ENCODE measurements at regions not wholly inside any gene's neighbourhood (a gene's known extent, or its start where the extent isn't known, plus 50 kb on each side); places are given as distances from the start of the nearest gene placed in this dataset.
A peak's percentile ranks its signal among the peaks of the same experiment; 100 is the strongest.

DNA sequence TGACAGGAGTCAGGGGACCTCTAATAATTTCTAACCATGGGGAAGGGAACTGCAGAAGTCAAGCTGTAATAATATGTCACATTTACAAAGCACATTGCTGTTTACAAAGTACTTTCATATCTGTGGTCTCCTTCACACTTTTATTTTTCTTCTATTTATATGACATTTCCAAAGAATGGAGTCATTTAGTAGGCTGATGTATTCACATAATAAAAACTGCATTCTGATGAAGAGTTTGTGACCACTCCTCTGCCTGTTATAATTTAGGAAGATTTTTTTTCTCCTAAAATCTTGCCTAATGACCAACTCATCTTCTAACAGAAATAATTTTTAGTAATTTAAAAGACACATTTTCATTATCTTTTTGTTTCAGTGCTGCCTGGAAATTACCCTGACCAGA is 272.2 kb upstream of the VEPH1 start:
- no peak for TF ChIP-seq ZFX (IDR thresholded peaks at IDR 0.05)
- TF ChIP-seq, protein P1, sequence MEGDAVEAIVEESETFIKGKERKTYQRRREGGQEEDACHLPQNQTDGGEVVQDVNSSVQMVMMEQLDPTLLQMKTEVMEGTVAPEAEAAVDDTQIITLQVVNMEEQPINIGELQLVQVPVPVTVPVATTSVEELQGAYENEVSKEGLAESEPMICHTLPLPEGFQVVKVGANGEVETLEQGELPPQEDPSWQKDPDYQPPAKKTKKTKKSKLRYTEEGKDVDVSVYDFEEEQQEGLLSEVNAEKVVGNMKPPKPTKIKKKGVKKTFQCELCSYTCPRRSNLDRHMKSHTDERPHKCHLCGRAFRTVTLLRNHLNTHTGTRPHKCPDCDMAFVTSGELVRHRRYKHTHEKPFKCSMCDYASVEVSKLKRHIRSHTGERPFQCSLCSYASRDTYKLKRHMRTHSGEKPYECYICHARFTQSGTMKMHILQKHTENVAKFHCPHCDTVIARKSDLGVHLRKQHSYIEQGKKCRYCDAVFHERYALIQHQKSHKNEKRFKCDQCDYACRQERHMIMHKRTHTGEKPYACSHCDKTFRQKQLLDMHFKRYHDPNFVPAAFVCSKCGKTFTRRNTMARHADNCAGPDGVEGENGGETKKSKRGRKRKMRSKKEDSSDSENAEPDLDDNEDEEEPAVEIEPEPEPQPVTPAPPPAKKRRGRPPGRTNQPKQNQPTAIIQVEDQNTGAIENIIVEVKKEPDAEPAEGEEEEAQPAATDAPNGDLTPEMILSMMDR (conservative IDR thresholded peaks at IDR 0.05) = no peak

DNA sequence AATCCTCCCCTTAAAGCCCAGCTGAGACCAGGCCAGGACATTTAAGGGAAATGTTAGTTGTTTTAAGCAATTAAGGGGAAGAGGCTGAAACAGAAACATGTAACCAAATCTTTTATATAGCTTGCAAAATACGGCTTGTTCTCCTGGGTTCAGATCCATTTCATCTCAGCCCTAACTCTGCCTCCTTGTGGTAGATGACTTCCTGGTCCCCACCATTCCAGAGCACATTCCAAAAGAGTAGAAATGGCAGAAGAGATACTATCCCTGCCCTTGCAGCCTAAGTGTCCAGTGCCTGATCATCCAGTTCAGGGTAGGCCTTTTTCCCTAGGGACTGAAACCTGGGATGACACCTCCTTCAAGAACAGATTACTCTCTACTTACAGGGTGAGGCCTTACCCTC is 266.2 kb upstream of the VEPH1 start:
- TF ChIP-seq ZFX (IDR thresholded peaks at IDR 0.05) = no peak
- TF ChIP-seq, protein P1 (conservative IDR thresholded peaks at IDR 0.05) = peak; percentile 23
- H3K27ac ChIP-seq = no peak overlapping the region; the same call in 1 of the 2 replicates

More for the DNA sequence above, 272.2 kb upstream of the VEPH1 start:
- no peak overlapping the region for H3K27ac ChIP-seq

DNA sequence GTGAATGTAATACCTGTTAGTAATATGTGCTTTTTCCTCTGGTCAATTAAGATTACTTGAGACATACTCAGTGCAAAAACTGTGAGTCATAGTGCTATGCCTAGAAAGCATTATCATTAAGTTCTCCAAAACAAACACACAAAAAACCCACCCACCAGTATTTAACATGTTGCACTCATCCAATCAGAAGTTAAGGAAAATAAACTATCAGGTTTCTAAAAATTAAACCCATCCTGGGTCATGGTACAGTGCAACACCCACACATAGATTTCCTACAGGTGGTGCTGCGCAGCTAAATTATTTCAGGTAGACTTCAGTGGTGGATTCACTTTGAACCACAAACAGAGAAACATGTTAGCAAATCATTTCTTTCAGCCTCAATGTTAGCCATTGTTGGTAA is 264.4 kb upstream of the VEPH1 start:
- no peak overlapping the region for H3K27ac ChIP-seq
- TF ChIP-seq, protein P1 (conservative IDR thresholded peaks at IDR 0.05) = peak; percentile 24
- TF ChIP-seq ZFX (IDR thresholded peaks at IDR 0.05) = no peak

DNA sequence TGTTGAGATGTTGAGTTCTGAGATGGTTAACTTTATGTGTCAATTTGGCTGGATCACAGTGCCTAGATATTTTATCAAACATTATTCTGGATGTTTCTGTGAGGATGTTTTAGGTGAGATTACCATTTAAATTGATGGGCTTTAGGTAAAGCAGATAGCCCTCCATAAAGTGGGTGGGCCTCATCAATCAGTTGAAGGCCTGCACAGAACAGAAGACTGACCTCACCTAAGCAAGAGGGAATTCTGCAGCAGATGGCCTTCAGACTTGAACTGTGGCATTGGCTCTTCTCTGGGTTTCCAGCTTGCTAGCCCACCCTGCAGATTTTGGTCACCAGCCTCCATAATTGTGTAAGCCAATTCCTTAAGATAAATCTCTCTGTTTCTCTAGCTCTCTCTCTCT is 260.4 kb upstream of the VEPH1 start:
- TF ChIP-seq, protein P1 (conservative IDR thresholded peaks at IDR 0.05) = no peak
- TF ChIP-seq ZFX (IDR thresholded peaks at IDR 0.05) = no peak
- H3K27ac ChIP-seq = no peak overlapping the region

DNA sequence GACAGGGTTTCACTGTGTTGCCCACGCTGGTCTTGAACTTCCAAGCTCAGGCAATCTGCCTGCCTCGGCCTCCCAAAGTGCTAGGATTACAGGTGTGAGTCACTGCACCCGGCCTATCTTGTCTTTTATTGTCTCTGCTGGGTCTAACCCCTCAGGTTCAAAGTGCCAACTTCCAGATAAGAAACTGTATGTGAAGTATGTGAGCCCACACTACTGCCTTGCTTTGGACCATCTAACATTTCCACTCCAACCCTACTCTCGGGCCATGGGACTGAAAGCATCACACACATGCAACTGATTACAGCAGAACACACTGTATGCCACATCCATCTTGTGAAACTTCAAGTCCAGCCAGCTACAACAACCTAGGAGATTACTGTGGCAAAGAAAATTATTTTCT is 256.1 kb upstream of the VEPH1 start:
- no peak overlapping the region for H3K27ac ChIP-seq
- TF ChIP-seq, protein P1 (conservative IDR thresholded peaks at IDR 0.05) = no peak
- TF ChIP-seq ZFX (IDR thresholded peaks at IDR 0.05) = no peak

DNA sequence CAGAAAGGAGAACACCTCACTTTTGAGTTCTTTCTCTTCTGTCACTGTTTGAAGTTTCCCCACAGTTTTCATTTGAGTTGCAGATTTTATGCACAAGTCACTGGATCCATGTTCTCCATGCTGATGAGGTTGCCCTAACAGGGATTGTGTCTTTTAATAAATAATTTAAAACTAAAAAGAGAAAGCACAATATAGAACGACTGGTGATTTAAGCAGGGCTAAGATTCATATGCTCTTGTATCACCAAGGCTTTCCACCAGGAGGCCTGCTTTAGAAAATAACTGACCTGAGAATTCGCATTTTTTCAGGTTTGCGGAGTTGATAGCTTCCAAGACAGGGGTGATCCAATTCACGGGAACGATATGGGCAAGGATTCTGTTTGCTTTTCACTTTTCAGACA is 252.0 kb upstream of the VEPH1 start:
- no peak overlapping the region for H3K27ac ChIP-seq
- TF ChIP-seq, protein P1 (conservative IDR thresholded peaks at IDR 0.05) = peak; percentile 42
- TF ChIP-seq ZFX (IDR thresholded peaks at IDR 0.05) = no peak

DNA sequence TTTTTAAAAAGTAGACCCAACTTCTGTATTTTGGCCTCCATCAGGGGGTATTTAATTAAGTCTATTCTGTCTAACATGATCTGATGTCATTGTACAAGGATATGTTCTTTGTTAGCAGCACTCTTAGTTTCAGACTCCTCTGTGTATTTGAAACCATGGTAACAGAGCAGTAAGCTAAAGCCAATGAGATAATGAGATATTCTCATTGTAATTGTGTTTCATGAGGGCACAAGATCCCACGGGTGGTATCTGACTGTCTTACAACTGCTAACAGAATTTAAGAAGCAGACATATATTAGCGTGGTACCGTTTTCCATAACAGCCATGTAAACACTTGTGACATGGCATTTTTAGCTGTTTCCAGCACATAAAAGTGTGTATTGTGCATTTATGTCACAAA is 251.2 kb upstream of the VEPH1 start:
- no peak overlapping the region for H3K27ac ChIP-seq
- TF ChIP-seq, protein P1 (conservative IDR thresholded peaks at IDR 0.05) = no peak
- TF ChIP-seq ZFX (IDR thresholded peaks at IDR 0.05) = no peak
